ENCODE measurements at regions not wholly inside any gene's neighbourhood (a gene's known extent, or its start where the extent isn't known, plus 50 kb on each side); places are given as distances from the start of the nearest gene placed in this dataset.

- DNase-seq: no peak
These were observed 958.5 kb upstream of the SEL1L start for GRCh38 chr14:82492157-82492556.

- no peak for DNase-seq
These were observed 966.6 kb upstream of the SEL1L start for GRCh38 chr14:82500222-82500621.

GRCh38 chr14:82501554-82501953 lies 967.9 kb upstream of the SEL1L start:
- no peak for DNase-seq

GRCh38 chr14:82502043-82502442 lies 968.4 kb upstream of the SEL1L start:
- DNase-seq: no peak

GRCh38 chr14:82504894-82505293 lies 971.2 kb upstream of the SEL1L start:
- DNase-seq: no peak

GRCh38 chr14:82510007-82510406 lies 976.4 kb upstream of the SEL1L start:
- no peak for DNase-seq

- no peak for DNase-seq
These were observed 977.7 kb upstream of the SEL1L start for GRCh38 chr14:82511399-82511798.

GRCh38 chr14:82520765-82521164 lies 987.1 kb upstream of the SEL1L start:
- no peak for DNase-seq

- DNase-seq: no peak
These were observed 987.5 kb upstream of the SEL1L start for GRCh38 chr14:82521191-82521590.

GRCh38 chr14:82528016-82528415 lies 994.4 kb upstream of the SEL1L start:
- DNase-seq: no peak

GRCh38 chr14:82533351-82533750 lies 999.7 kb upstream of the SEL1L start:
- no peak for DNase-seq

- no peak for DNase-seq
These were observed 1002.9 kb upstream of the SEL1L start for GRCh38 chr14:82536566-82536965.

- no peak for DNase-seq
These were observed 1004.2 kb upstream of the SEL1L start for GRCh38 chr14:82537831-82538230.

GRCh38 chr14:82546401-82546800 lies 1012.7 kb upstream of the SEL1L start:
- DNase-seq: no peak

- DNase-seq: no peak
These were observed 1015.8 kb upstream of the SEL1L start for GRCh38 chr14:82549306-82549990.

- no peak for DNase-seq
These were observed 1029.2 kb upstream of the SEL1L start for GRCh38 chr14:82562881-82563280.

GRCh38 chr14:82565825-82566224 lies 1032.2 kb upstream of the SEL1L start:
- no peak for DNase-seq

GRCh38 chr14:82587226-82587625 lies 1053.6 kb upstream of the SEL1L start:
- DNase-seq: no peak

GRCh38 chr14:82595466-82595865 lies 1061.8 kb upstream of the SEL1L start:
- no peak for DNase-seq

GRCh38 chr14:82602794-82603193 lies 1069.1 kb upstream of the SEL1L start:
- DNase-seq: no peak

- DNase-seq: no peak
These were observed 1071.2 kb upstream of the SEL1L start for GRCh38 chr14:82604819-82605218.

- no peak for DNase-seq
These were observed 1088.3 kb upstream of the SEL1L start for GRCh38 chr14:82621881-82622450.

GRCh38 chr14:82626156-82627066 lies 1092.8 kb upstream of the SEL1L start:
- no peak for DNase-seq

- DNase-seq: no peak
These were observed 1102.3 kb upstream of the SEL1L start for GRCh38 chr14:82635915-82636314.
